ENCODE measurements at regions not wholly inside any gene's neighbourhood (a gene's known extent, or its start where the extent isn't known, plus 50 kb on each side); places are given as distances from the start of the nearest gene placed in this dataset.

GRCh38 chr5:21121213-21121612 is 1133.2 kb upstream of the CDH18 start:
- H3K27me3 ChIP-seq (ENCODE audit: control insufficient read depth in 1 of 2, insufficient read depth in 2 of 2, low read length in 2 of 2), result no peaks in the 10 kb centered on the region
- ATAC-seq, result no peak
- H4K20me1 ChIP-seq (ENCODE audit: insufficient read depth, low read length), result no peaks in the 10 kb centered on the region
- in situ Hi-C loops (cut with HindIII; ENCODE audit: extremely low pct_ligation_motif_present, low pct_unique_long_range_greater_than_20kb), result no loop called here
- intact Hi-C loops (cut with micrococcal nuclease; ENCODE audit: unreplicated experiment), result no loop called here
- H3K9me3 ChIP-seq (ENCODE audit: low read length), result peaks cover 12% of the 10 kb centered on the region; the same call in 1 of the 2 replicates
- POLR2A ChIA-PET, result no interaction called here
- no peak for FAIRE-seq
- H3K9ac ChIP-seq (ENCODE audit: insufficient read depth, low read depth, low read length), result no peak overlapping the region
- H3K79me2 ChIP-seq (ENCODE audit: insufficient read depth, low read length), result no peaks in the 10 kb centered on the region
- CTCF ChIA-PET (ENCODE audit: low intra/inter-chr PET ratio, low total read pairs), result no interaction called here
- no peak overlapping the region for H3K4me2 ChIP-seq (ENCODE audit: low read depth, low read length)
- H3K36me3 ChIP-seq (replicated peaks in 1 of 2; ENCODE audit: control insufficient read depth in 1 of 2, insufficient read depth in 2 of 2, low read length in 2 of 2), result no peaks in the 10 kb centered on the region
- 0% methylated on average over 1 of the region's 1 CpG for WGBS (ENCODE audit: low lambda C conversion rate)
- H2AFZ ChIP-seq (ENCODE audit: low read length), result no peak overlapping the region
- DNase-seq (ENCODE audit: low spot score), result no peak
- no peak overlapping the region for H3K4me3 ChIP-seq (replicated peaks in 1 of 3; ENCODE audit: insufficient read depth in 1 of 3, low read depth in 2 of 3, low read length in 3 of 3)
- BruUV-seq (replicated peaks), result no TSS peak
- H3K4me1 ChIP-seq (ENCODE audit: insufficient read depth, low read length), result no peaks in the 10 kb centered on the region
- H3K27ac ChIP-seq (ENCODE audit: extremely low read length, insufficient read depth, low read length), result no peak overlapping the region
- TF ChIP-seq ZNF710 (CRISPR knock-in tag; IDR thresholded peaks at IDR 0.05; ENCODE audit: borderline replicate concordance) (no peak), NR0B2 (CRISPR knock-in tag; IDR thresholded peaks at IDR 0.05) (no peak), MTF2 (CRISPR knock-in tag; IDR thresholded peaks at IDR 0.05; ENCODE audit: borderline replicate concordance) (no peak), HNRNPK (IDR thresholded peaks at IDR 0.05; ENCODE audit: low read depth, low read length, poor library complexity, severe bottlenecking) (no peak), TRIM22 (IDR thresholded peaks at IDR 0.05) (no peak), ATF7-NPFF (CRISPR knock-in tag; IDR thresholded peaks at IDR 0.05; ENCODE audit: low read depth) (no peak), RXRB (CRISPR knock-in tag; IDR thresholded peaks at IDR 0.05; ENCODE audit: borderline replicate concordance) (no peak), HINFP (CRISPR knock-in tag; IDR thresholded peaks at IDR 0.05; ENCODE audit: low read depth) (no peak), HOXA3 (CRISPR knock-in tag; IDR thresholded peaks at IDR 0.05) (no peak), KLF13 (CRISPR knock-in tag; IDR thresholded peaks at IDR 0.05) (no peak), NFIB (CRISPR knock-in tag; IDR thresholded peaks at IDR 0.05; ENCODE audit: borderline replicate concordance) (no peak), AGO2 (optimal IDR thresholded peaks at IDR 0.05; ENCODE audit: low read depth, low read length) (no peak), KDM4B (CRISPR knock-in tag; IDR thresholded peaks at IDR 0.05) (no peak), ZNF430 (CRISPR knock-in tag; IDR thresholded peaks at IDR 0.05) (no peak), MIXL1 (CRISPR knock-in tag; IDR thresholded peaks at IDR 0.05) (no peak), GPN1 (CRISPR knock-in tag; IDR thresholded peaks at IDR 0.05; ENCODE audit: borderline replicate concordance) (no peak), HNF4A (CRISPR knock-in tag; IDR thresholded peaks at IDR 0.05) (no peak), NCOA5 (CRISPR knock-in tag; IDR thresholded peaks at IDR 0.05) (no peak)
